Heart left ventricle (tissue), 16 donors: ENCODE measurements at regions not wholly inside any gene's neighbourhood (a gene's known extent, or its start where the extent isn't known, plus 50 kb on each side); places are given as distances from the start of the nearest gene placed in this dataset.

Source experiments
- ATAC-seq, 4 donors: fragments of 200-7000 bp; cut with Tn5 transposase; one replicate each; pipeline ENCODE4 v1.9.1; 2020 to 2022; ENCODE audit warnings: moderate library complexity in 4 of 4, mild to moderate bottlenecking in 3 of 4, moderate number of reproducible peaks in 1 of 4
- DNase-seq, 5 donors: peaks; one replicate each; pipeline ENCODE4 v3.0.0-alpha.2; 2020
- H3K27ac ChIP-seq, 12 donors: fragments of 200-600 bp; sonication (generic) in 4 of 12; one replicate each; pipeline versions ENCODE4 v1.5.0 to v1.8.0; 2016 to 2022; ENCODE audit warnings: mild to moderate bottlenecking in 2 of 12
- H3K27me3 ChIP-seq, 9 donors: fragments of 200-600 bp; sonication (generic) in 2 of 9; one replicate each; pipeline versions ENCODE4 v1.5.1 to v1.8.0; 2016 to 2022; ENCODE audit warnings: mild to moderate bottlenecking in 3 of 9
- H3K36me3 ChIP-seq, 9 donors: fragments of 200-600 bp; sonication (generic) in 2 of 9; one replicate each; pipeline versions ENCODE4 v1.5.0 to v1.8.0; 2018 to 2022; ENCODE audit warnings: mild to moderate bottlenecking in 2 of 9
- H3K4me1 ChIP-seq, 12 donors: fragments of 200-600 bp; sonication (generic) in 4 of 12; one replicate each; pipeline versions ENCODE4 v1.5.0 to v1.8.0; 2016 to 2022; ENCODE audit warnings: mild to moderate bottlenecking in 3 of 12
- H3K4me3 ChIP-seq, 12 donors: fragments of 200-600 bp; sonication (generic) in 4 of 12; one replicate each; pipeline versions ENCODE4 v1.5.0 to v1.8.0; 2017 to 2022; ENCODE audit warnings: mild to moderate bottlenecking in 9 of 12, moderate library complexity in 4 of 12
- H3K9me3 ChIP-seq, 12 donors: fragments of 200-600 bp; sonication (generic) in 4 of 12; one replicate each; pipeline versions ENCODE4 v1.5.0 to v1.8.0; 2016 to 2022; ENCODE audit warnings: mild to moderate bottlenecking in 1 of 12
- POLR2A ChIP-seq, 2 donors: fragments of 450-650 bp; IDR thresholded peaks; one replicate each; pipeline ENCODE4 v1.6.1; 2017; ENCODE audit warnings: antibody characterized with exemption in 2 of 2, mild to moderate bottlenecking in 2 of 2, moderate library complexity in 2 of 2
- WGBS, 4 donors: extraction: QIAGEN DNeasy Blood & Tissue Kit in 2 of 4; methylation state at CpG; one replicate each; pipeline versions ENCODE4 v1.1.5 to v1.1.7; 2013 to 2018; 5-methylcytosine and 5-hydroxymethylcytosine counted together
- intact Hi-C, 10 donors: fragments of 100-400 bp; cut with DNase I; formaldehyde crosslinking; loops; one replicate each; pipeline versions ENCODE4 v1.11.1 to v1.14.2; 2022
- TF ChIP-seq, protein P1 (sequence below), 12 donors: fragments of 200-600 bp; sonication (generic) in 4 of 12; IDR thresholded peaks; one replicate each; pipeline versions ENCODE4 v1.5.0 to v1.8.0; 2018 to 2022; ENCODE audit warnings: antibody characterized with exemption in 12 of 12, mild to moderate bottlenecking in 5 of 12
- donor health status: ischemic (EF 13 %, LVEDD 7.1; RV severe dilation, severe dysfunction).
- donor health status: healthy with polysubstance abuse.
- donor health status: DM: no; HTN: yes; CAD: no.
- donor health status: DM: no; HTN: no; CAD: no.
- donor health status: ischemic (EF 25% LVEDD 6.9; RV normal size, moderate dysfunction).
- donor health status: ischemic (EF 25% LVEDD 5.7; RV mildly dilated, moderate dysfunction).
- donor health status: healthy.
- donor health status: DM: yes; HTN: yes; CAD: no.
- donor health status: ischemic (EF 35%, LVEDD 5.7; RV mildly dilated, moderate dysfunction).
- donor health status: nonischemic (EF 11% LVEDD 7.7; RV severe dilation, severe dysfunction).
- donor health status: DM: yes; HTN: yes; CAD: no.
- donor health status: PGD.
- donor health status: ischemic (EF 29% LVEDD 5.4; RV normal size, mild dysfunction).
- donor health status: nonischemic (EF 23%, LVEDD 6.1; RV moderate dilation, normal function).

DNA sequence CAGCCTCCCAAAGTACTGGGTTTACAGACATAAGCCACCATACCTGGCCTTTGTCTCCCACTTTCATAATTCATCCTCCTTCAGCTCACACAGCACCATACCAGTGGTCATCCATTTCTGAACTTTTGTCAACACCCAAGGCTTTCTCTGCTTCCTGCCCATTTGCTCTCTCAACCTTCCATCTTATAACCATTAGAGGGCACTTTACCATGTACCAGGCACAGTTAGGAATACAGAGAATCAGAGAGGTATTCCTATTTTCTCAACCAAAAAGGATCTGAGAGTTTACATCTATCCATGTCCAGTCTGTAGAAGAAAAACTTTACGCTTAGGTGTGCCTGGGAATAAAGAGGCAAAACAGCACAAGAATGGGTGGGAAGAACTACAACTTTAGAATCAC is 397.6 kb downstream of the BUD13 start:
- WGBS, 4 donors, result 87 to 100% (median 96%) methylated on average over 1 of the region's 1 CpG
- DNase-seq (no peak), ATAC-seq (no peak)
- no peaks in the 10 kb centered on the region for H3K9me3 ChIP-seq
- TF ChIP-seq, protein P1, sequence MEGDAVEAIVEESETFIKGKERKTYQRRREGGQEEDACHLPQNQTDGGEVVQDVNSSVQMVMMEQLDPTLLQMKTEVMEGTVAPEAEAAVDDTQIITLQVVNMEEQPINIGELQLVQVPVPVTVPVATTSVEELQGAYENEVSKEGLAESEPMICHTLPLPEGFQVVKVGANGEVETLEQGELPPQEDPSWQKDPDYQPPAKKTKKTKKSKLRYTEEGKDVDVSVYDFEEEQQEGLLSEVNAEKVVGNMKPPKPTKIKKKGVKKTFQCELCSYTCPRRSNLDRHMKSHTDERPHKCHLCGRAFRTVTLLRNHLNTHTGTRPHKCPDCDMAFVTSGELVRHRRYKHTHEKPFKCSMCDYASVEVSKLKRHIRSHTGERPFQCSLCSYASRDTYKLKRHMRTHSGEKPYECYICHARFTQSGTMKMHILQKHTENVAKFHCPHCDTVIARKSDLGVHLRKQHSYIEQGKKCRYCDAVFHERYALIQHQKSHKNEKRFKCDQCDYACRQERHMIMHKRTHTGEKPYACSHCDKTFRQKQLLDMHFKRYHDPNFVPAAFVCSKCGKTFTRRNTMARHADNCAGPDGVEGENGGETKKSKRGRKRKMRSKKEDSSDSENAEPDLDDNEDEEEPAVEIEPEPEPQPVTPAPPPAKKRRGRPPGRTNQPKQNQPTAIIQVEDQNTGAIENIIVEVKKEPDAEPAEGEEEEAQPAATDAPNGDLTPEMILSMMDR (IDR thresholded peaks at IDR 0.05), result no peak
- TF ChIP-seq POLR2A (IDR thresholded peaks at IDR 0.05), result no peak
- H3K27ac ChIP-seq, result no peak overlapping the region
- H3K27me3 ChIP-seq, result peaks cover 0 to 19% (median 3%) of the 10 kb centered on the region in 9 donors
- intact Hi-C loops, result no loop called here
- H3K4me1 ChIP-seq, result no peaks in the 10 kb centered on the region
- H3K4me3 ChIP-seq, result no peak overlapping the region
- H3K36me3 ChIP-seq, result no peaks in the 10 kb centered on the region

GRCh38 chr11:116374085-116374484 is 398.7 kb downstream of the BUD13 start:
- intact Hi-C loops, result no loop called here
- peaks cover 0 to 19% (median 3%) of the 10 kb centered on the region in 9 donors for H3K27me3 ChIP-seq
- no peak for ATAC-seq

DNA sequence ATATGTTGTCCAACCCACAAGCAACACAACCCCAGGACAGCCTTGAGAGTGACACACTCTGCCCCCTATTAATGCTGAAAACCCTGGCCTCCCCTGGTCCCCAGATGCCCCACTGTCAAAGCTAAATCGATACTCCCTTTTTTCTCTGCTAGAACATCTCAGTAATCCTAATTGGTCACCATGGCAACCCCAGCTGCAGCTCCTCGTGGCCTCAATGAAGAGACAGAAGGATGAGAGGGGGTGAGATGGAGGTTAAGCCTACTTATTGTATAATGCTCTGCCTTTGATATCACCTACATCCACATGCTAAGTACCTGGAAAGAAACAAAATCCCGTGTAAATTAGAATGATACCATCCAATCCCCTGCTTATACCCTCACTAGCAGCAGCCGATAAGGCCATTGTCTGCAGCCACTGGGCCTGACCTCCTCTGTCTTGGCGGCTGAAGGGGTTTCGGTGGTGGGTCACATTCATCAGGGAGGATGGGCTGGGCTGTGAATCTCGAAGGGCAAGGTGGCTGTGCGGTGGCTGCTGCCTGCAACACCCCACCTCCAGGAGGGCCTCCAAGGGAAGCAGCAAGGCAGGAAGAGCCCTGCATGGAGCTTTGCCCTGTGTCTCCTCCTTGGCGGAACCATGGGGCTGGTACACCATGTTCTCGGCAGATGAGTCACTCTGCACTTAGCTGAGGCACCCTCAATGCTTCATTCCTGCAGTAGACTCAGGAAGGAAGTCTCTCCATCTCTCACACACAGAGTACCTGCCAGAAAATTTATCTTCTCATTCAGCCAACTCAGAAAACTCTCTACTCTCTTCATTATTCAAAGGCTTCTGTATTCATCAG is 399.5 kb downstream of the BUD13 start:
- Histone ChIP-seq H3K27ac (no peak overlapping the region), H3K27me3 (peaks cover 0 to 19% (median 3%) of the 10 kb centered on the region in 9 donors), H3K36me3 (no peaks in the 10 kb centered on the region), H3K4me3 (no peak overlapping the region), H3K4me1 (no peaks in the 10 kb centered on the region), H3K9me3 (no peaks in the 10 kb centered on the region)
- intact Hi-C loops, result no loop called here
- DNase-seq (no peak), ATAC-seq (no peak)
- WGBS, 4 donors, result 76 to 86% (median 79%) methylated on average over 7 to 10 of the region's 10 CpGs
- TF ChIP-seq, protein P1 (IDR thresholded peaks at IDR 0.05), result no peak
- no peak for TF ChIP-seq POLR2A (IDR thresholded peaks at IDR 0.05)

More at GRCh38 chr11:116374085-116374484, 398.7 kb downstream of the BUD13 start:
- DNase-seq, result no peak
- H3K4me1 ChIP-seq, result no peaks in the 10 kb centered on the region
- no peaks in the 10 kb centered on the region for H3K9me3 ChIP-seq
- H3K36me3 ChIP-seq, result no peaks in the 10 kb centered on the region
- no peak for TF ChIP-seq POLR2A (IDR thresholded peaks at IDR 0.05)
- TF ChIP-seq, protein P1 (IDR thresholded peaks at IDR 0.05), result no peak
- WGBS, 4 donors, result 57 to 92% (median 87%) methylated on average over 1 of the region's 1 CpG
- no peak overlapping the region for H3K27ac ChIP-seq
- H3K4me3 ChIP-seq, result no peak overlapping the region

- no peaks in the 10 kb centered on the region for H3K4me1 ChIP-seq
- DNase-seq (no peak), ATAC-seq (no peak)
- TF ChIP-seq, protein P1 (IDR thresholded peaks at IDR 0.05), result no peak
- no peak for TF ChIP-seq POLR2A (IDR thresholded peaks at IDR 0.05)
- 54 to 77% (median 67%) methylated on average over 3 of the region's 3 CpGs for WGBS, 4 donors
- H3K36me3 ChIP-seq, result no peaks in the 10 kb centered on the region
- no peaks in the 10 kb centered on the region for H3K9me3 ChIP-seq
- intact Hi-C loops, result no loop called here
- no peak overlapping the region for H3K27ac ChIP-seq
- H3K4me3 ChIP-seq, result no peak overlapping the region
- H3K27me3 ChIP-seq, result peaks cover 0 to 5% (median 0%) of the 10 kb centered on the region in 9 donors
These were observed 401.6 kb downstream of the BUD13 start for GRCh38 chr11:116371146-116371545.
